ENCODE measurements at regions not wholly inside any gene's neighbourhood (a gene's known extent, or its start where the extent isn't known, plus 50 kb on each side); places are given as distances from the start of the nearest gene placed in this dataset.

GRCh38 chr17:77001487-77001886, 133.3 kb downstream of the MGAT5B start:
- Histone ChIP-seq H4K20me1 (ENCODE audit: control insufficient read depth, extremely low read depth, insufficient read depth, low read length) (no peaks in the 10 kb centered on the region), H3K79me2 (ENCODE audit: control insufficient read depth, insufficient read depth, low read length) (no peaks in the 10 kb centered on the region), H2AFZ (ENCODE audit: low read length) (no peak overlapping the region), H3K27me3 (ENCODE audit: control insufficient read depth, insufficient read depth, low read length) (peaks cover 5% of the 10 kb centered on the region), H3K4me1 (ENCODE audit: control insufficient read depth, extremely low read depth, insufficient read depth, low read length) (no peaks in the 10 kb centered on the region), H3K9ac (ENCODE audit: insufficient read depth, low read length) (no peak overlapping the region), H3K4me2 (ENCODE audit: extremely low read depth, insufficient read depth, low read length) (no peak overlapping the region), H3K36me3 (ENCODE audit: control insufficient read depth, insufficient read depth, low read length) (no peaks in the 10 kb centered on the region), H3K9me3 (ENCODE audit: control insufficient read depth, insufficient read depth, low read depth, low read length) (no peaks in the 10 kb centered on the region), H3K27ac (ENCODE audit: insufficient read depth, low read length) (no peak overlapping the region), H3K4me3 (replicated peaks in 1 of 4; ENCODE audit: control extremely low read depth in 1 of 4, insufficient read depth in 1 of 4, low read depth in 3 of 4, low read length in 4 of 4) (no peak overlapping the region)
- no peak for DNase-seq (ENCODE audit: low read depth in 2 of 2)
- no peak for TF ChIP-seq CTCF (conservative IDR thresholded peaks at IDR 0.05 in 1 of 2, IDR thresholded peaks at IDR 0.05 in 1 of 2; ENCODE audit: low read depth in 1 of 2, low read length in 2 of 2)
- no peak for TF ChIP-seq EZH2 (IDR thresholded peaks at IDR 0.05; ENCODE audit: low read length, missing control alignments)

GRCh38 chr17:77002103-77003045, 134.2 kb downstream of the MGAT5B start:
- no peak overlapping the region for H3K4me3 ChIP-seq (replicated peaks in 1 of 4; ENCODE audit: control extremely low read depth in 1 of 4, insufficient read depth in 1 of 4, low read depth in 3 of 4, low read length in 4 of 4)
- peaks cover 5% of the 10 kb centered on the region for H3K27me3 ChIP-seq (ENCODE audit: control insufficient read depth, insufficient read depth, low read length)
- no peaks in the 10 kb centered on the region for H3K9me3 ChIP-seq (ENCODE audit: control insufficient read depth, insufficient read depth, low read depth, low read length)
- no peaks in the 10 kb centered on the region for H3K79me2 ChIP-seq (ENCODE audit: control insufficient read depth, insufficient read depth, low read length)
- H2AFZ ChIP-seq (ENCODE audit: low read length), result no peak overlapping the region
- no peak overlapping the region for H3K27ac ChIP-seq (ENCODE audit: insufficient read depth, low read length)
- TF ChIP-seq CTCF (conservative IDR thresholded peaks at IDR 0.05 in 1 of 2, IDR thresholded peaks at IDR 0.05 in 1 of 2; ENCODE audit: low read depth in 1 of 2, low read length in 2 of 2), result no peak
- TF ChIP-seq EZH2 (IDR thresholded peaks at IDR 0.05; ENCODE audit: low read length, missing control alignments), result no peak
- H4K20me1 ChIP-seq (ENCODE audit: control insufficient read depth, extremely low read depth, insufficient read depth, low read length), result no peaks in the 10 kb centered on the region
- no peaks in the 10 kb centered on the region for H3K36me3 ChIP-seq (ENCODE audit: control insufficient read depth, insufficient read depth, low read length)
- H3K4me1 ChIP-seq (ENCODE audit: control insufficient read depth, extremely low read depth, insufficient read depth, low read length), result no peaks in the 10 kb centered on the region
- H3K4me2 ChIP-seq (ENCODE audit: extremely low read depth, insufficient read depth, low read length), result peak overlapping the region; percentile 35
- peak; percentile 58 to 93 for DNase-seq (ENCODE audit: low read depth in 2 of 2)
- H3K9ac ChIP-seq (ENCODE audit: insufficient read depth, low read length), result no peak overlapping the region

- Histone ChIP-seq H3K27ac (ENCODE audit: insufficient read depth, low read length) (no peak overlapping the region), H2AFZ (ENCODE audit: low read length) (no peak overlapping the region), H3K36me3 (ENCODE audit: control insufficient read depth, insufficient read depth, low read length) (no peaks in the 10 kb centered on the region), H3K79me2 (ENCODE audit: control insufficient read depth, insufficient read depth, low read length) (no peaks in the 10 kb centered on the region), H3K9ac (ENCODE audit: insufficient read depth, low read length) (no peak overlapping the region), H3K4me3 (replicated peaks in 1 of 4; ENCODE audit: control extremely low read depth in 1 of 4, insufficient read depth in 1 of 4, low read depth in 3 of 4, low read length in 4 of 4) (no peak overlapping the region), H3K4me2 (ENCODE audit: extremely low read depth, insufficient read depth, low read length) (no peak overlapping the region), H4K20me1 (ENCODE audit: control insufficient read depth, extremely low read depth, insufficient read depth, low read length) (no peaks in the 10 kb centered on the region), H3K9me3 (ENCODE audit: control insufficient read depth, insufficient read depth, low read depth, low read length) (no peaks in the 10 kb centered on the region), H3K27me3 (ENCODE audit: control insufficient read depth, insufficient read depth, low read length) (no peaks in the 10 kb centered on the region), H3K4me1 (ENCODE audit: control insufficient read depth, extremely low read depth, insufficient read depth, low read length) (no peaks in the 10 kb centered on the region)
- no peak for DNase-seq (ENCODE audit: low read depth in 2 of 2)
- TF ChIP-seq EZH2 (IDR thresholded peaks at IDR 0.05; ENCODE audit: low read length, missing control alignments) (no peak), CTCF (conservative IDR thresholded peaks at IDR 0.05 in 1 of 2, IDR thresholded peaks at IDR 0.05 in 1 of 2; ENCODE audit: low read depth in 1 of 2, low read length in 2 of 2) (no peak)
These were observed 135.5 kb downstream of the MGAT5B start for GRCh38 chr17:77003699-77004098.

All from fibroblast of lung (primary cell).